ENCODE measurements at regions not wholly inside any gene's neighbourhood (a gene's known extent, or its start where the extent isn't known, plus 50 kb on each side); places are given as distances from the start of the nearest gene placed in this dataset.

DNA sequence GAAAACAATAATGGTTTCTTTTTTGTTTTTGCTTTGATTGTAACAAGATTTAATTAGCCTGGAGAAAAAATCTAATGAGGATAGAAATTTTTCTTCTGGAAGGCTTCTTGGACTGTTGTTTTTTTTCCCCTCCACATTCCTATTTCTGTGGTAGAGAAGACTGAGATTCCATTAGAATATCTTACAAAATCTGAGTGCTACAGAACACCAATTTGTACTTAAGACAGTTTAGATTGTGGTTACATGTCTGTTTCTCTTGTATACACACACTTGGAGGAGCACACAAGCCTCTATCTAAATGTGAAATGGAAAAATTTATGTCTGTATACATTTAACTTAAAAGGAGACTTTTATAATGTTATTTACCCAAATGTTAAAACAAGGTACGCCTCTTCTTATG is 176.9 kb upstream of the ARSJ start:
- H2AFZ ChIP-seq: no peak overlapping the region
- no peak overlapping the region for H3K4me3 ChIP-seq
- intact Hi-C loops (cut with micrococcal nuclease; ENCODE audit: unreplicated experiment): no loop called here
- no peaks in the 10 kb centered on the region for H3K27me3 ChIP-seq (ENCODE audit: insufficient read depth, low read depth)
- no peak overlapping the region for H3K4me2 ChIP-seq
- CTCF ChIA-PET: no interaction called here
- no peaks in the 10 kb centered on the region for H3K4me1 ChIP-seq (replicated peaks; ENCODE audit: insufficient read depth)
- H3K79me2 ChIP-seq (ENCODE audit: low read depth): no peaks in the 10 kb centered on the region
- H3K27ac ChIP-seq: no peak overlapping the region
- no TSS peak for BruUV-seq (replicated peaks)
- POLR2A ChIA-PET (ENCODE audit: unreplicated experiment): no interaction called here
- DNase-seq: no peak
- no peaks in the 10 kb centered on the region for H3F3A ChIP-seq (ENCODE audit: insufficient read depth, low read depth)
- TF ChIP-seq, protein P1, sequence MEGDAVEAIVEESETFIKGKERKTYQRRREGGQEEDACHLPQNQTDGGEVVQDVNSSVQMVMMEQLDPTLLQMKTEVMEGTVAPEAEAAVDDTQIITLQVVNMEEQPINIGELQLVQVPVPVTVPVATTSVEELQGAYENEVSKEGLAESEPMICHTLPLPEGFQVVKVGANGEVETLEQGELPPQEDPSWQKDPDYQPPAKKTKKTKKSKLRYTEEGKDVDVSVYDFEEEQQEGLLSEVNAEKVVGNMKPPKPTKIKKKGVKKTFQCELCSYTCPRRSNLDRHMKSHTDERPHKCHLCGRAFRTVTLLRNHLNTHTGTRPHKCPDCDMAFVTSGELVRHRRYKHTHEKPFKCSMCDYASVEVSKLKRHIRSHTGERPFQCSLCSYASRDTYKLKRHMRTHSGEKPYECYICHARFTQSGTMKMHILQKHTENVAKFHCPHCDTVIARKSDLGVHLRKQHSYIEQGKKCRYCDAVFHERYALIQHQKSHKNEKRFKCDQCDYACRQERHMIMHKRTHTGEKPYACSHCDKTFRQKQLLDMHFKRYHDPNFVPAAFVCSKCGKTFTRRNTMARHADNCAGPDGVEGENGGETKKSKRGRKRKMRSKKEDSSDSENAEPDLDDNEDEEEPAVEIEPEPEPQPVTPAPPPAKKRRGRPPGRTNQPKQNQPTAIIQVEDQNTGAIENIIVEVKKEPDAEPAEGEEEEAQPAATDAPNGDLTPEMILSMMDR (conservative IDR thresholded peaks at IDR 0.05): no peak
- TF ChIP-seq EZH2 (IDR thresholded peaks at IDR 0.05; ENCODE audit: low read depth): no peak
- no peaks in the 10 kb centered on the region for H3K9me3 ChIP-seq (ENCODE audit: insufficient read depth, low read depth)
- no peaks in the 10 kb centered on the region for H3K36me3 ChIP-seq (ENCODE audit: low read depth)
- no peaks in the 10 kb centered on the region for H4K20me1 ChIP-seq (ENCODE audit: insufficient read depth)
- no peaks in the 10 kb centered on the region for H3K9me2 ChIP-seq (ENCODE audit: insufficient read depth)

DNA sequence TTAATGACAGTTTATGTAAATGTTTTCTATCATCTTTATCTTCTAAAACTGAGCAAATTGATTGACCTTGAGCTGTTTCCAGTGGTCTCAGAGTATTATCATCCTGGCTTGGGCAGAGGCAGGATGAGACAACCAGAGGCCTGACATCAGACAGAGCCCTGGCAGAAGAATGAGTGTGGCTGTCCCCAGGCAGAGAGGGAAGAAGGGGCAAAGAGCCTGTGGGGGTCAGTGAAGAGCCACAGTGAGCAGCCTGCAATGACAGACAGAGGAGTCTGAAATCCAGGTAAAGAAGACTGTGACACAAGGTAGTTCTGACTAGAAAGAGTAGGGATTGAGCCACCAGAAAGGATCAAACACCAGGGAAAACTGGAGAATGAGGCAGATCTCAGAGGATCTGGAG is 182.4 kb upstream of the ARSJ start:
- Histone ChIP-seq H3K27me3 (ENCODE audit: insufficient read depth, low read depth) (no peaks in the 10 kb centered on the region), H3K4me3 (no peak overlapping the region), H3K36me3 (ENCODE audit: low read depth) (no peaks in the 10 kb centered on the region), H3F3A (ENCODE audit: insufficient read depth, low read depth) (no peaks in the 10 kb centered on the region), H4K20me1 (ENCODE audit: insufficient read depth) (no peaks in the 10 kb centered on the region), H2AFZ (no peak overlapping the region), H3K9me3 (ENCODE audit: insufficient read depth, low read depth) (no peaks in the 10 kb centered on the region), H3K9me2 (ENCODE audit: insufficient read depth) (no peaks in the 10 kb centered on the region), H3K79me2 (ENCODE audit: low read depth) (no peaks in the 10 kb centered on the region), H3K4me2 (no peak overlapping the region), H3K4me1 (replicated peaks; ENCODE audit: insufficient read depth) (no peaks in the 10 kb centered on the region), H3K27ac (no peak overlapping the region)
- intact Hi-C loops (cut with micrococcal nuclease; ENCODE audit: unreplicated experiment): no loop called here
- no peak for TF ChIP-seq EZH2 (IDR thresholded peaks at IDR 0.05; ENCODE audit: low read depth)
- TF ChIP-seq, protein P1 (conservative IDR thresholded peaks at IDR 0.05): no peak
- no TSS peak for BruUV-seq (replicated peaks)
- CTCF ChIA-PET: no interaction called here
- POLR2A ChIA-PET (ENCODE audit: unreplicated experiment): no interaction called here
- DNase-seq: no peak

DNA sequence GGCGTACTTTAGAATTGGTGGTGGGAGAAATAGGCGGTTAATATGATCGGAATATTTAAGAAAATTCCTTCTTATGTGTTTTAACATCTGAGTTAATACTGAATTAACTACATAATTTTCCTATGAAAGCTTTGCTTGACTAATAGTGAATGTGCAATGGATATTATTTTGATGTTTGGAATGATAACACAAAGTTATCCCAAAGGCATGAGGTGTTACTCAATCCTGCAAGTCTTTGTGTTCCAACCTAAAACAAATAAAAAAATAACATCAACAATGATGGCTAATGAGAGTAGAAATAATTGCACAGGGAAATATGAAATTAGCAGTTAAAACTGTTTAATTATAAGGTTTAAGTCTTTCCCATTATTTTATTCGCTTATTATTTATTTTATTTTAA is 183.6 kb upstream of the ARSJ start:
- Histone ChIP-seq H3K9me2 (ENCODE audit: insufficient read depth) (no peaks in the 10 kb centered on the region), H3K4me3 (no peak overlapping the region), H3K27me3 (ENCODE audit: insufficient read depth, low read depth) (no peaks in the 10 kb centered on the region), H4K20me1 (ENCODE audit: insufficient read depth) (no peaks in the 10 kb centered on the region), H2AFZ (no peak overlapping the region), H3K79me2 (ENCODE audit: low read depth) (no peaks in the 10 kb centered on the region), H3K4me2 (no peak overlapping the region), H3K4me1 (replicated peaks; ENCODE audit: insufficient read depth) (no peaks in the 10 kb centered on the region), H3K36me3 (ENCODE audit: low read depth) (no peaks in the 10 kb centered on the region), H3F3A (ENCODE audit: insufficient read depth, low read depth) (no peaks in the 10 kb centered on the region), H3K27ac (no peak overlapping the region), H3K9me3 (ENCODE audit: insufficient read depth, low read depth) (no peaks in the 10 kb centered on the region)
- no TSS peak for BruUV-seq (replicated peaks)
- TF ChIP-seq, protein P1 (conservative IDR thresholded peaks at IDR 0.05): no peak
- no peak for TF ChIP-seq EZH2 (IDR thresholded peaks at IDR 0.05; ENCODE audit: low read depth)
- intact Hi-C loops (cut with micrococcal nuclease; ENCODE audit: unreplicated experiment): no loop called here
- ChIA-PET CTCF (no interaction called here), POLR2A (ENCODE audit: unreplicated experiment) (no interaction called here)
- DNase-seq: no peak

Measured in PC-9 (cell line).